MM.1S (cell line): ENCODE measurements at regions not wholly inside any gene's neighbourhood (a gene's known extent, or its start where the extent isn't known, plus 50 kb on each side); places are given as distances from the start of the nearest gene placed in this dataset.

Experiments
- DNase-seq: peaks from one replicate; pipeline ENCODE4 v3.0.0-alpha.2; 2015
- H2AFZ ChIP-seq: fragments of 300-600 bp; sonication (generic); 2 replicates; pipeline ENCODE4 v1.6.0; 2016; ENCODE audit warnings: antibody characterized with exemption, low read length
- H3F3A ChIP-seq: fragments of 300-600 bp; sonication (generic); 2 replicates; pipeline ENCODE4 v1.6.1; 2016; ENCODE audit warnings: mild to moderate bottlenecking, antibody characterized with exemption, low read length, moderate library complexity, mixed read lengths; ENCODE audit not compliant: insufficient read depth
- H3K27ac ChIP-seq: fragments of 300-600 bp; sonication (generic); 2 replicates; pipeline ENCODE4 v1.5.1; 2016; ENCODE audit warnings: mild to moderate bottlenecking, low read length
- H3K27me3 ChIP-seq: fragments of 300-600 bp; sonication (generic); replicated peaks from 2 replicates; pipeline ENCODE4 v1.6.0; 2016; ENCODE audit warnings: low read length; ENCODE audit not compliant: insufficient read depth
- H3K36me3 ChIP-seq: fragments of 300-600 bp; sonication (generic); replicated peaks from 2 replicates; pipeline ENCODE4 v1.6.1; 2016; ENCODE audit warnings: mild to moderate bottlenecking, low read length, mixed read lengths; ENCODE audit not compliant: insufficient read depth
- H3K4me1 ChIP-seq: fragments of 300-600 bp; sonication (generic); 2 replicates; pipeline ENCODE4 v1.6.1; 2016; ENCODE audit warnings: low read length, mixed read lengths
- H3K4me2 ChIP-seq: fragments of 300-600 bp; sonication (generic); 2 replicates; pipeline ENCODE4 v1.6.0; 2016; ENCODE audit warnings: low read depth, low read length
- H3K4me3 ChIP-seq: fragments of 300-600 bp; sonication (generic); 2 replicates; pipeline ENCODE4 v1.5.1; 2016; ENCODE audit warnings: low read length, mixed read lengths
- H3K79me2 ChIP-seq: fragments of 300-600 bp; sonication (generic); 2 replicates; pipeline ENCODE4 v1.6.1; 2016; ENCODE audit warnings: mixed run types, low read length, mixed read lengths
- H3K9ac ChIP-seq: fragments of 300-600 bp; sonication (generic); 2 replicates; pipeline ENCODE4 v1.6.1; 2016; ENCODE audit warnings: low read length, mixed read lengths
- H3K9me2 ChIP-seq: fragments of 300-600 bp; sonication (generic); replicated peaks from 2 replicates; pipeline ENCODE4 v1.6.1; 2016; ENCODE audit warnings: mild to moderate bottlenecking, low read length, mixed read lengths; ENCODE audit not compliant: insufficient read depth
- H3K9me3 ChIP-seq: fragments of 300-600 bp; sonication (generic); replicated peaks from 2 replicates; pipeline ENCODE4 v1.6.1; 2016; ENCODE audit warnings: mild to moderate bottlenecking, low read length, mixed read lengths; ENCODE audit not compliant: insufficient read depth
- H4K20me1 ChIP-seq: fragments of 300-600 bp; sonication (generic); 2 replicates; pipeline ENCODE4 v1.6.1; 2016; ENCODE audit warnings: mild to moderate bottlenecking, low read length, moderate library complexity, mixed read lengths; ENCODE audit not compliant: insufficient read depth
- CTCF ChIP-seq: fragments of 300-600 bp; sonication (generic); IDR thresholded peaks from 2 replicates; pipeline ENCODE4 v1.5.1; 2016; ENCODE audit warnings: antibody characterized with exemption, low read length, mixed read lengths
- EZH2 ChIP-seq: fragments of 300-600 bp; sonication (generic); optimal IDR thresholded peaks from 2 replicates; pipeline ENCODE3; 2017; ENCODE audit warnings: low read depth, mild to moderate bottlenecking, antibody characterized with exemption, low read length, mixed read lengths
- EZH2phosphoT487 ChIP-seq: fragments of 300-600 bp; sonication (generic); IDR thresholded peaks from 2 replicates; pipeline ENCODE4 v1.6.1; 2018; ENCODE audit warnings: antibody characterized with exemption, low read length

DNA sequence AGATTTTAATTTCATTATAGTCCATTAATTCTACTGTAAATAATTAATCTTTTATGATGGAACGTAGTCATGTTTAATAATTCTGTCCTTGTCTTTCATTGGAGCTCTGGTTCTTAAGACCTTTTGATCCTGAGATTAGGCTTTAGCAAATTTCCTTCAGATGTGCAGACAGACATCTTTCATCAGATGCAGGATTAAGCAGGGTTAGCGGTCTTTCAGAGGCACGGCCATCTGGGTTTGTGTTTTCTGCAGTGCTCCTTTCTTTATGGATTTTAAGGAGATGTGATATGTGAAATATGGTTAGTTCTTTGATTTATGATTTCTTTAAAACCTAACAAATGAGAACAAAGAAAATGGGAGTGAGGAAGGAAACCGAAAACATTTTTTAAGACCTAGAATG lies 643.9 kb upstream of the SGCG start:
- H3K4me3 ChIP-seq: no peak overlapping the region
- TF ChIP-seq EZH2phosphoT487 (no peak), CTCF (no peak), EZH2 (no peak)
- H3F3A ChIP-seq: no peaks in the 10 kb centered on the region
- no peak overlapping the region for H2AFZ ChIP-seq
- H3K27me3 ChIP-seq: no peaks in the 10 kb centered on the region
- DNase-seq: no peak
- no peaks in the 10 kb centered on the region for H3K9me2 ChIP-seq
- H3K9ac ChIP-seq: no peak overlapping the region
- no peaks in the 10 kb centered on the region for H3K9me3 ChIP-seq
- H3K4me1 ChIP-seq: no peaks in the 10 kb centered on the region
- no peaks in the 10 kb centered on the region for H3K36me3 ChIP-seq
- no peaks in the 10 kb centered on the region for H3K79me2 ChIP-seq
- H3K27ac ChIP-seq: no peak overlapping the region
- H3K4me2 ChIP-seq: no peak overlapping the region
- H4K20me1 ChIP-seq: no peaks in the 10 kb centered on the region

GRCh38 chr13:22538400-22538799 lies 642.4 kb upstream of the SGCG start:
- no peaks in the 10 kb centered on the region for H3K36me3 ChIP-seq
- TF ChIP-seq CTCF: no peak
- TF ChIP-seq EZH2phosphoT487: no peak
- TF ChIP-seq EZH2: no peak
- H3K4me3 ChIP-seq: no peak overlapping the region
- H3F3A ChIP-seq: no peaks in the 10 kb centered on the region
- no peaks in the 10 kb centered on the region for H3K9me2 ChIP-seq
- H3K79me2 ChIP-seq: no peaks in the 10 kb centered on the region
- no peak overlapping the region for H3K9ac ChIP-seq
- H3K27ac ChIP-seq: no peak overlapping the region
- no peaks in the 10 kb centered on the region for H3K4me1 ChIP-seq
- no peak overlapping the region for H2AFZ ChIP-seq
- H4K20me1 ChIP-seq: no peaks in the 10 kb centered on the region
- no peaks in the 10 kb centered on the region for H3K27me3 ChIP-seq
- no peaks in the 10 kb centered on the region for H3K9me3 ChIP-seq
- no peak overlapping the region for H3K4me2 ChIP-seq
- DNase-seq: no peak

DNA sequence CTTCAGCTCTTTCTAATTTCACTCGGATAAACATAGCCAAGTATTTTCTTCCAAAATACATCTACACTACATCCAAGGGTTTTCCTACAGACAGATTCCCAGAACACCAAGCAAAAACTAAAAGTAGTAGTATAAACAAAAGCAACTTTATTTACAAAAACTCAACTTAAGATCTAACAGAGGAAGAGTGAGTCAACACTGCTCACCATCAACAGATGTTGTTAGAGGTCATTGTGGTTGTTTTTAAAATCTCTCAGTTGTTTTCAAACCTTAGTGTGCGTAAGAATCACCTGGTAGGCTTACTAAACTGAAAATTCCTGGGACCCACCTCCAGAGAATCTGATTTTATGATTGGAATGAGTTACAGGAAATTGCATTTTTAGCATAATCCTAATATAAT lies 631.7 kb upstream of the SGCG start:
- Histone ChIP-seq H3K4me1 (no peaks in the 10 kb centered on the region), H3K27ac (no peak overlapping the region), H4K20me1 (no peaks in the 10 kb centered on the region), H3K79me2 (no peaks in the 10 kb centered on the region), H3F3A (no peaks in the 10 kb centered on the region), H3K9ac (no peak overlapping the region), H2AFZ (no peak overlapping the region), H3K36me3 (no peaks in the 10 kb centered on the region), H3K9me2 (no peaks in the 10 kb centered on the region), H3K4me3 (no peak overlapping the region), H3K4me2 (no peak overlapping the region), H3K27me3 (no peaks in the 10 kb centered on the region), H3K9me3 (no peaks in the 10 kb centered on the region)
- no peak for DNase-seq
- TF ChIP-seq EZH2: no peak
- TF ChIP-seq CTCF: no peak
- TF ChIP-seq EZH2phosphoT487: no peak
